GM23248 (cell line): ENCODE measurements at regions not wholly inside any gene's neighbourhood (a gene's known extent, or its start where the extent isn't known, plus 50 kb on each side); places are given as distances from the start of the nearest gene placed in this dataset.

Source experiments
- EZH2 ChIP-seq: fragments of 200-600 bp; sonication (generic); IDR thresholded peaks from 2 replicates; pipeline ENCODE4 v1.6.1; 2018; ENCODE audit warnings: antibody characterized with exemption, mild to moderate bottlenecking; ENCODE audit not compliant: insufficient read depth, poor library complexity, severe bottlenecking
- EZH2phosphoT487 ChIP-seq: fragments of 200-600 bp; sonication (generic); IDR thresholded peaks from 2 replicates; pipeline ENCODE4 v1.6.1; 2018; ENCODE audit warnings: antibody characterized with exemption, moderate library complexity, mild to moderate bottlenecking, low read depth; ENCODE audit not compliant: insufficient read depth

DNA sequence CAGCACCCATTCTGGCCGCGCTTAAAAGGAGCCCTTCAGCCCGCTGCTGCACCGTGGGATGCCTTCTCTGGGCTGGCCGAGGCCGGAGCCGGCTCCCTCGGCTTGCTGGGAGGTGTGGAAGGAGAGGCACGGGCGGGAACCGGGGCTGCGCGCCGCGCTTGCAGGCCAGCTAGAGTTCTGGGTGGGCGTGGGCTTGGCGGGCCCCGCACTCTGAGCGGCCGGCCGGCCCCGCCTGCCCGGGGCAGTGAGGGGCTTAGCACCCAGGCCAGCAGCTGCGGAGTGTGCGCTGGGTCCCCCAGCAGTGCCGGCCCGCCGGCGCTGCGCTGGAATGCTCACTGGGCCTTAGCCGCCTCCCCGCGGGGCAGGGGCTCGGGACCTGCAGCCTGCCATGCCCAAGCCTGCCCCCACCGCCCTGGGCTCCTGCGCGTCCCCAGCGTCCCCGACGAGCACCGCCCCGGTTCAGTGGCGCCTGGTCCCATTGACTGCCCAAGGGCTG, 111.3 kb downstream of the PCDH18 start:
- no peak for TF ChIP-seq EZH2
- TF ChIP-seq EZH2phosphoT487, result no peak
